HG02943 (cell line): ENCODE measurements at regions not wholly inside any gene's neighbourhood (a gene's known extent, or its start where the extent isn't known, plus 50 kb on each side); places are given as distances from the start of the nearest gene placed in this dataset.

Source experiments
- ATAC-seq: cut with Tn5 transposase; IDR thresholded peaks from one replicate; pipeline ENCODE4 v1.9.1; 2021; ENCODE audit warnings: mild to moderate bottlenecking, low read depth, moderate library complexity; ENCODE audit not compliant: unreplicated experiment

- ATAC-seq, result no peak
Observed at GRCh38 chr10:124346831-124347230, 71.9 kb downstream of the OAT start.

- ATAC-seq, result no peak
Observed at GRCh38 chr10:124345521-124345920, 73.2 kb downstream of the OAT start.

- no peak for ATAC-seq
Observed at GRCh38 chr10:124344931-124345330, 73.8 kb downstream of the OAT start.

GRCh38 chr10:124344266-124344590, 74.5 kb downstream of the OAT start:
- no peak for ATAC-seq

- ATAC-seq, result no peak
Observed at GRCh38 chr10:124343351-124344265, 75.1 kb downstream of the OAT start.

- ATAC-seq, result no peak
Observed at GRCh38 chr10:124342821-124343170, 75.9 kb downstream of the OAT start.

- no peak for ATAC-seq
Observed at GRCh38 chr10:124342136-124342820, 76.4 kb downstream of the OAT start.

- no peak for ATAC-seq
Observed at GRCh38 chr10:124341768-124342135, 77.0 kb downstream of the OAT start.

GRCh38 chr10:124340033-124340760, 78.5 kb downstream of the OAT start:
- no peak for ATAC-seq

GRCh38 chr10:124339119-124340032, 79.3 kb downstream of the OAT start:
- ATAC-seq, result no peak

GRCh38 chr10:124338276-124338925, 80.3 kb downstream of the OAT start:
- ATAC-seq, result no peak

- ATAC-seq, result no peak
Observed at GRCh38 chr10:124336186-124336585, 82.5 kb downstream of the OAT start.

- ATAC-seq, result no peak
Observed at GRCh38 chr10:124333931-124334330, 84.8 kb downstream of the OAT start.

- ATAC-seq, result no peak
Observed at GRCh38 chr10:124332426-124332825, 86.3 kb downstream of the OAT start.

GRCh38 chr10:124329941-124330340, 88.8 kb downstream of the OAT start:
- ATAC-seq, result no peak

GRCh38 chr10:124329362-124329761, 89.4 kb downstream of the OAT start:
- ATAC-seq, result no peak

- ATAC-seq, result no peak
Observed at GRCh38 chr10:124328477-124329220, 90.1 kb downstream of the OAT start.

- ATAC-seq, result no peak
Observed at GRCh38 chr10:124325998-124326636, 92.6 kb downstream of the OAT start.

- no peak for ATAC-seq
Observed at GRCh38 chr10:124325633-124325914, 93.1 kb downstream of the OAT start.
